Body of pancreas (tissue), 4 donors: ENCODE measurements at regions not wholly inside any gene's neighbourhood (a gene's known extent, or its start where the extent isn't known, plus 50 kb on each side); places are given as distances from the start of the nearest gene placed in this dataset.

Experiments used
- ATAC-seq: fragments of 150-250 bp; one replicate; pipeline ENCODE4 v1.9.1; 2016
- DNase-seq, 4 donors: peaks; one replicate each; pipeline ENCODE4 v3.0.0-alpha.2; 2019
- H3K27ac ChIP-seq, 4 donors: fragments of 200-600 bp; sonication (generic); 1 replicate in 3 of 4; 2 replicates in 1 of 4; pipeline versions ENCODE4 v1.5.1 to v1.6.1; 2016 to 2019; ENCODE audit warnings: mild to moderate bottlenecking in 1 of 4, mixed read lengths in 1 of 4, moderate library complexity in 1 of 4
- H3K27me3 ChIP-seq, 2 donors: fragments of 200-600 bp; sonication (generic); one replicate each; pipeline ENCODE4 v1.6.0; 2016; ENCODE audit warnings: mild to moderate bottlenecking in 1 of 2
- H3K36me3 ChIP-seq, 2 donors: fragments of 200-600 bp; sonication (generic); replicated peaks in 1 of 2; 2 replicates each; pipeline ENCODE4 v1.5.1; 2016; ENCODE audit warnings: low read depth in 2 of 2; ENCODE audit not compliant: insufficient read depth in 1 of 2
- H3K4me1 ChIP-seq: fragments of 200-600 bp; sonication (generic); one replicate; pipeline ENCODE4 v1.6.0; 2016
- H3K4me3 ChIP-seq, 2 donors: fragments of 200-600 bp; sonication (generic); 1 replicate in 1 of 2; 2 replicates in 1 of 2; pipeline ENCODE4 v1.5.1; 2016 to 2019
- H3K9me3 ChIP-seq, 3 donors: fragments of 200-600 bp; sonication (generic); 1 replicate in 2 of 3; 2 replicates in 1 of 3; pipeline ENCODE4 v1.5.1; 2016
- CTCF ChIP-seq, 7 experiments: fragments of 450-650 bp in 4 of 7; fragments of 200-600 bp in 3 of 7; sonication (generic) in 3 of 7; IDR thresholded peaks; one replicate each; pipeline ENCODE4 v1.5.1; 2016 to 2019; ENCODE audit warnings: antibody characterized with exemption in 7 of 7
- POLR2A ChIP-seq, 3 donors: fragments of 450-650 bp; IDR thresholded peaks; one replicate each; pipeline ENCODE4 v1.6.1; 2016; ENCODE audit warnings: antibody characterized with exemption in 3 of 3, mild to moderate bottlenecking in 2 of 3
- WGBS, 2 donors: methylation state at CpG; one replicate each; pipeline ENCODE4 v1.1.5; 2017; 5-methylcytosine and 5-hydroxymethylcytosine counted together
- intact Hi-C: fragments of 100-400 bp; cut with DNase I; formaldehyde crosslinking; loops from one replicate; pipeline ENCODE4 v1.15.1; 2023

GRCh38 chr2:41568648-41569047 lies 479.2 kb upstream of the PKDCC start:
- Histone ChIP-seq H3K4me1 (no peaks in the 10 kb centered on the region), H3K9me3 (no peaks in the 10 kb centered on the region), H3K36me3 (no peaks in the 10 kb centered on the region), H3K27ac (no peak overlapping the region), H3K27me3 (no peaks in the 10 kb centered on the region), H3K4me3 (no peak overlapping the region)
- TF ChIP-seq POLR2A (IDR thresholded peaks at IDR 0.05) (no peak), CTCF (IDR thresholded peaks at IDR 0.05) (no peak)
- intact Hi-C loops = no loop called here
- no peak for DNase-seq
- ATAC-seq = no peak
- 32 to 44% methylated on average over 1 of the region's 1 CpG for WGBS, 2 donors

- DNase-seq (no peak), ATAC-seq (no peak)
- Histone ChIP-seq H3K36me3 (no peaks in the 10 kb centered on the region), H3K4me3 (no peak overlapping the region), H3K27ac (no peak overlapping the region), H3K4me1 (no peaks in the 10 kb centered on the region), H3K27me3 (no peaks in the 10 kb centered on the region), H3K9me3 (no peaks in the 10 kb centered on the region)
- intact Hi-C loops = no loop called here
- WGBS, 2 donors = 34 to 42% methylated on average over 3 of the region's 3 CpGs
- no peak for TF ChIP-seq POLR2A (IDR thresholded peaks at IDR 0.05)
- TF ChIP-seq CTCF (IDR thresholded peaks at IDR 0.05) = no peak
Measured at GRCh38 chr2:41572154-41572553, 475.7 kb upstream of the PKDCC start.

GRCh38 chr2:41576423-41576822 lies 471.4 kb upstream of the PKDCC start:
- Histone ChIP-seq H3K27me3 (no peaks in the 10 kb centered on the region), H3K4me3 (no peak overlapping the region), H3K36me3 (no peaks in the 10 kb centered on the region), H3K9me3 (no peaks in the 10 kb centered on the region), H3K27ac (no peak overlapping the region), H3K4me1 (no peaks in the 10 kb centered on the region)
- WGBS, 2 donors = 32 to 41% methylated on average over 2 of the region's 2 CpGs
- ATAC-seq = no peak
- TF ChIP-seq CTCF (IDR thresholded peaks at IDR 0.05) = no peak
- no peak for TF ChIP-seq POLR2A (IDR thresholded peaks at IDR 0.05)
- intact Hi-C loops = no loop called here
- DNase-seq = no peak

- DNase-seq (no peak), ATAC-seq (no peak)
- no peak overlapping the region for H3K27ac ChIP-seq
- intact Hi-C loops = no loop called here
- no peaks in the 10 kb centered on the region for H3K9me3 ChIP-seq
- H3K4me1 ChIP-seq = no peaks in the 10 kb centered on the region
- 47 to 59% methylated on average over 2 of the region's 2 CpGs for WGBS, 2 donors
- no peak overlapping the region for H3K4me3 ChIP-seq
- no peaks in the 10 kb centered on the region for H3K36me3 ChIP-seq
- no peaks in the 10 kb centered on the region for H3K27me3 ChIP-seq
- TF ChIP-seq POLR2A (IDR thresholded peaks at IDR 0.05) (no peak), CTCF (IDR thresholded peaks at IDR 0.05) (no peak)
Measured at GRCh38 chr2:41579806-41580205, 468.0 kb upstream of the PKDCC start.

GRCh38 chr2:41580806-41581205 lies 467.0 kb upstream of the PKDCC start:
- no peak overlapping the region for H3K27ac ChIP-seq
- H3K27me3 ChIP-seq = no peaks in the 10 kb centered on the region
- TF ChIP-seq CTCF (IDR thresholded peaks at IDR 0.05) (no peak), POLR2A (IDR thresholded peaks at IDR 0.05) (no peak)
- H3K9me3 ChIP-seq = no peaks in the 10 kb centered on the region
- 47 to 51% methylated on average over 4 of the region's 4 CpGs for WGBS, 2 donors
- ATAC-seq (no peak), DNase-seq (no peak)
- H3K4me1 ChIP-seq = no peaks in the 10 kb centered on the region
- no peak overlapping the region for H3K4me3 ChIP-seq
- intact Hi-C loops = no loop called here
- H3K36me3 ChIP-seq = no peaks in the 10 kb centered on the region
